Mesenchymal stem cell (in vitro differentiated cells and primary cell): ENCODE measurements at regions not wholly inside any gene's neighbourhood (a gene's known extent, or its start where the extent isn't known, plus 50 kb on each side); places are given as distances from the start of the nearest gene placed in this dataset.

ENCODE experiments used
- DNase-seq: peaks from one replicate; pipeline ENCODE4 v3.0.0-alpha.2; 2013
- H2AFZ ChIP-seq: one replicate; pipeline ENCODE4 v1.6.1; 2013; ENCODE audit warnings: low read depth, mild to moderate bottlenecking, control low read depth, inconsistent platforms, low read length, moderate library complexity
- H2AK5ac ChIP-seq: 2 replicates; pipeline ENCODE4 v1.6.1; 2013; ENCODE audit warnings: low read length, moderate library complexity, mild to moderate bottlenecking, inconsistent platforms; ENCODE audit not compliant: severe bottlenecking
- H2BK120ac ChIP-seq: one replicate; pipeline ENCODE4 v1.6.1; 2013; ENCODE audit warnings: low read depth, mild to moderate bottlenecking, inconsistent platforms, low read length, moderate library complexity
- H2BK12ac ChIP-seq, 2 experiments: one replicate each; pipeline ENCODE4 v1.6.1; 2013; ENCODE audit warnings: inconsistent platforms in 2 of 2, low read length in 2 of 2, mild to moderate bottlenecking in 2 of 2, moderate library complexity in 2 of 2, control low read depth in 1 of 2
- H2BK15ac ChIP-seq: one replicate; pipeline ENCODE4 v1.6.1; 2013; ENCODE audit warnings: mild to moderate bottlenecking, low read depth, inconsistent platforms; ENCODE audit not compliant: poor library complexity, severe bottlenecking
- H2BK5ac ChIP-seq: 2 replicates; pipeline ENCODE4 v1.6.1; 2013; ENCODE audit warnings: low read depth, mild to moderate bottlenecking, low read length, control low read depth, inconsistent platforms; ENCODE audit not compliant: poor library complexity, severe bottlenecking
- H3K14ac ChIP-seq, 2 experiments: one replicate each; pipeline ENCODE4 v1.6.1; 2013; ENCODE audit warnings: inconsistent platforms in 2 of 2, low read length in 2 of 2, control low read depth in 1 of 2, mild to moderate bottlenecking in 1 of 2, moderate library complexity in 1 of 2
- H3K18ac ChIP-seq, 2 experiments: one replicate each; pipeline ENCODE4 v1.6.1; 2013; ENCODE audit warnings: inconsistent platforms in 2 of 2, low read length in 2 of 2, control low read depth in 1 of 2, low read depth in 1 of 2, mild to moderate bottlenecking in 1 of 2
- H3K23ac ChIP-seq, 2 experiments: one replicate each; pipeline ENCODE4 v1.6.1; 2013; ENCODE audit warnings: inconsistent platforms in 2 of 2, low read length in 2 of 2, mild to moderate bottlenecking in 2 of 2, moderate library complexity in 2 of 2, control low read depth in 1 of 2
- H3K27ac ChIP-seq: 2 replicates; pipeline ENCODE4 v1.5.1; 2013; ENCODE audit warnings: mild to moderate bottlenecking, moderate library complexity, low read length, control low read depth, inconsistent platforms; ENCODE audit not compliant: poor library complexity, severe bottlenecking
- H3K27me3 ChIP-seq, 2 experiments: 2 replicates each; pipeline versions ENCODE4 v1.6.1 to v1.7.0; 2013; ENCODE audit warnings: low read length in 2 of 2, mild to moderate bottlenecking in 2 of 2, moderate library complexity in 2 of 2, control low read depth in 1 of 2, inconsistent platforms in 1 of 2; ENCODE audit not compliant: control insufficient read depth in 1 of 2, insufficient read depth in 1 of 2
- H3K36me3 ChIP-seq, 2 experiments: 2 replicates each; pipeline versions ENCODE4 v1.6.1 to v1.7.0; 2013; ENCODE audit warnings: low read length in 2 of 2, control low read depth in 1 of 2, inconsistent platforms in 1 of 2, low read depth in 1 of 2, mild to moderate bottlenecking in 1 of 2; ENCODE audit not compliant: insufficient read depth in 2 of 2, control insufficient read depth in 1 of 2
- H3K4ac ChIP-seq, 2 experiments: one replicate each; pipeline ENCODE4 v1.6.1; 2013; ENCODE audit warnings: inconsistent platforms in 2 of 2, low read length in 2 of 2, mild to moderate bottlenecking in 2 of 2, moderate library complexity in 2 of 2, control low read depth in 1 of 2, low read depth in 1 of 2
- H3K4me1 ChIP-seq: 2 replicates; pipeline ENCODE4 v1.6.1; 2013; ENCODE audit warnings: low read depth, low read length, control low read depth; ENCODE audit not compliant: control insufficient read depth, insufficient read depth
- H3K4me2 ChIP-seq: 2 replicates; pipeline ENCODE4 v1.6.1; 2013; ENCODE audit warnings: low read length, mild to moderate bottlenecking, inconsistent platforms; ENCODE audit not compliant: poor library complexity, severe bottlenecking
- H3K4me3 ChIP-seq, 2 experiments: 2 replicates each; pipeline versions ENCODE4 v1.5.1 to v1.7.0; 2013; ENCODE audit warnings: low read length in 2 of 2, mild to moderate bottlenecking in 2 of 2, control low read depth in 1 of 2, low read depth in 1 of 2; ENCODE audit not compliant: insufficient read depth in 1 of 2
- H3K79me1 ChIP-seq: replicated peaks from 2 replicates; pipeline ENCODE4 v1.6.1; 2013; ENCODE audit warnings: mild to moderate bottlenecking, control low read depth, low read length, inconsistent platforms; ENCODE audit not compliant: poor library complexity, severe bottlenecking
- H3K9ac ChIP-seq: 2 replicates; pipeline ENCODE4 v1.7.0; 2013; ENCODE audit warnings: mild to moderate bottlenecking, low read length, moderate library complexity
- H3K9me3 ChIP-seq: 2 replicates; pipeline ENCODE4 v1.7.0; 2013; ENCODE audit warnings: mild to moderate bottlenecking, low read length; ENCODE audit not compliant: control insufficient read depth
- H4K8ac ChIP-seq: one replicate; pipeline ENCODE4 v1.6.1; 2013; ENCODE audit warnings: inconsistent platforms, mild to moderate bottlenecking, low read length, moderate library complexity
- H4K91ac ChIP-seq: one replicate; pipeline ENCODE4 v1.6.1; 2013; ENCODE audit warnings: mild to moderate bottlenecking, low read length, inconsistent platforms
- WGBS: methylation state at CpG from one replicate; pipeline ENCODE4 v1.1.7; 2013; ENCODE audit warnings: mixed read lengths; 5-methylcytosine and 5-hydroxymethylcytosine counted together

- H3K9ac ChIP-seq = no peak overlapping the region
- no peak overlapping the region for H2AK5ac ChIP-seq
- no peak overlapping the region for H2BK5ac ChIP-seq
- no peak overlapping the region for H3K14ac ChIP-seq
- no peaks in the 10 kb centered on the region for H3K79me1 ChIP-seq
- H3K4me2 ChIP-seq = no peak overlapping the region
- H2BK12ac ChIP-seq = no peak overlapping the region
- 100% methylated on average over 1 of the region's 2 CpGs for WGBS
- no peak overlapping the region for H3K18ac ChIP-seq
- no peak overlapping the region for H2BK15ac ChIP-seq
- H3K4me1 ChIP-seq = no peaks in the 10 kb centered on the region
- H4K91ac ChIP-seq = no peak overlapping the region
- H4K8ac ChIP-seq = no peak overlapping the region
- H2BK120ac ChIP-seq = no peak overlapping the region
- H3K4ac ChIP-seq = no peak overlapping the region
- H3K9me3 ChIP-seq = no peaks in the 10 kb centered on the region
- H2AFZ ChIP-seq = no peak overlapping the region
- no peak for DNase-seq
- no peak overlapping the region for H3K4me3 ChIP-seq
- H3K27ac ChIP-seq = no peak overlapping the region
- H3K36me3 ChIP-seq = no peaks in the 10 kb centered on the region
- peaks cover 6 to 13% of the 10 kb centered on the region in 2 experiments for H3K27me3 ChIP-seq
- no peak overlapping the region for H3K23ac ChIP-seq
Observed at GRCh38 chr1:95312181-95312580, 78.2 kb downstream of the RWDD3 start.

GRCh38 chr1:95313527-95313926, 79.5 kb downstream of the RWDD3 start:
- no peaks in the 10 kb centered on the region for H3K9me3 ChIP-seq
- H3K27me3 ChIP-seq = peaks cover 0 to 13% of the 10 kb centered on the region in 2 experiments
- H3K79me1 ChIP-seq = no peaks in the 10 kb centered on the region
- no peak overlapping the region for H4K8ac ChIP-seq
- no peak overlapping the region for H2AFZ ChIP-seq
- no peak overlapping the region for H2BK15ac ChIP-seq
- no peak overlapping the region for H3K4ac ChIP-seq
- no peak overlapping the region for H2AK5ac ChIP-seq
- no peak overlapping the region for H3K9ac ChIP-seq
- WGBS = 71% methylated on average over 1 of the region's 3 CpGs
- H3K4me2 ChIP-seq = no peak overlapping the region
- no peak overlapping the region for H3K14ac ChIP-seq
- DNase-seq = no peak
- H3K36me3 ChIP-seq = no peaks in the 10 kb centered on the region
- H2BK5ac ChIP-seq = no peak overlapping the region
- H2BK120ac ChIP-seq = no peak overlapping the region
- no peak overlapping the region for H4K91ac ChIP-seq
- no peak overlapping the region for H3K23ac ChIP-seq
- H3K18ac ChIP-seq = no peak overlapping the region
- H2BK12ac ChIP-seq = no peak overlapping the region
- no peak overlapping the region for H3K27ac ChIP-seq
- no peak overlapping the region for H3K4me3 ChIP-seq
- H3K4me1 ChIP-seq = no peaks in the 10 kb centered on the region

DNA sequence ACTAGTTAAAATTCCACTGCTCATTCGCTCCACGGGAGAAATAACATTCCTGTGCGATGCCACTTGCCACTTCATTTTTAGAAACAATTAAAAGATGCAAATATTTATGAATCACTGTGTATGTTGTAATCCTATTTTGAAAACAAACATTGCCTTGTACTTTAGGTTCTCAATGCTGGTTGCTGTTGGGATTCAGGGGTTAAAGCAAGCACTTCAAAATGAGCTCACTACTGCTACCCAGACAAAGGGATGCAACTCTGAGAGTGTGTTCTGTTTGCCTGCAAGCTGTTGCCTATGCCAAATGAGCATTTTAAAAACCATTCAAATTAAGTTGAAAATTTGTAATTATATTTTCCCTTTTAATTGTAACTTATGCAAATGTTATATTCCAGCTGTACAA, 87.5 kb downstream of the RWDD3 start:
- Histone ChIP-seq H3K27ac (no peak overlapping the region), H3K36me3 (no peaks in the 10 kb centered on the region), H2AK5ac (no peak overlapping the region), H2BK15ac (no peak overlapping the region), H2BK120ac (no peak overlapping the region), H4K91ac (no peak overlapping the region), H3K79me1 (no peaks in the 10 kb centered on the region), H3K18ac (no peak overlapping the region), H3K4ac (no peak overlapping the region), H3K27me3 (peaks cover 0 to 17% of the 10 kb centered on the region in 2 experiments), H3K4me1 (no peaks in the 10 kb centered on the region), H3K23ac (no peak overlapping the region), H3K4me3 (peak overlapping the region in 1 of 2 experiments; percentile 10), H2AFZ (no peak overlapping the region), H3K9me3 (no peaks in the 10 kb centered on the region), H2BK5ac (no peak overlapping the region), H3K4me2 (no peak overlapping the region), H2BK12ac (no peak overlapping the region), H3K14ac (no peak overlapping the region), H3K9ac (no peak overlapping the region), H4K8ac (no peak overlapping the region)
- DNase-seq = no peak
- WGBS = no CpG with 5 or more reads among the region's 3 CpGs

GRCh38 chr1:95323123-95323522, 89.1 kb downstream of the RWDD3 start:
- peak; percentile 36 for DNase-seq
- H4K91ac ChIP-seq = no peak overlapping the region
- H3K27me3 ChIP-seq = peaks cover 0 to 9% of the 10 kb centered on the region in 2 experiments
- H3K18ac ChIP-seq = no peak overlapping the region
- H3K23ac ChIP-seq = no peak overlapping the region
- H2BK15ac ChIP-seq = no peak overlapping the region
- no peak overlapping the region for H3K4me3 ChIP-seq
- H3K79me1 ChIP-seq = no peaks in the 10 kb centered on the region
- H3K14ac ChIP-seq = no peak overlapping the region
- no peak overlapping the region for H4K8ac ChIP-seq
- H2BK120ac ChIP-seq = no peak overlapping the region
- no peak overlapping the region for H2AK5ac ChIP-seq
- H3K4ac ChIP-seq = no peak overlapping the region
- no peak overlapping the region for H2BK12ac ChIP-seq
- H2AFZ ChIP-seq = no peak overlapping the region
- no peak overlapping the region for H3K4me2 ChIP-seq
- no peaks in the 10 kb centered on the region for H3K4me1 ChIP-seq
- no peak overlapping the region for H2BK5ac ChIP-seq
- H3K9me3 ChIP-seq = no peaks in the 10 kb centered on the region
- no peak overlapping the region for H3K9ac ChIP-seq
- H3K36me3 ChIP-seq = no peaks in the 10 kb centered on the region
- H3K27ac ChIP-seq = no peak overlapping the region
- no CpG with 5 or more reads among the region's 1 CpG for WGBS
